Activated CD8-positive, alpha-beta memory T cell treated with anti-CD3 and anti-CD28 coated beads, Interleukin-2, amount 10 ng/mL, durations not matched to agents 7 days and 5 days (primary cell): ENCODE measurements at regions not wholly inside any gene's neighbourhood (a gene's known extent, or its start where the extent isn't known, plus 50 kb on each side); places are given as distances from the start of the nearest gene placed in this dataset.

Source experiments
- ATAC-seq: fragments of 150-1000 bp; cut with Tn5 transposase; one replicate; pipeline ENCODE4 v1.10.0; 2021; ENCODE audit warnings: moderate library complexity
- CTCF ChIA-PET: fragments of 350-600 bp; sonication (Branson Sonifier 250); formaldehyde crosslinking; loops from one replicate; lab custom pipeline; 2021; ENCODE audit warnings: antibody characterized with exemption; lab: Charles Lee
- DNase-seq: peaks from one replicate; pipeline ENCODE4 v3.0.0-alpha.2; 2020
- H3K27ac Mint-ChIP-seq: one replicate; pipeline ENCODE4 v1.8.0; 2021; ENCODE audit warnings: mild to moderate bottlenecking, mixed read lengths
- H3K27me3 Mint-ChIP-seq: one replicate; pipeline ENCODE4 v1.8.0; 2021; ENCODE audit warnings: mixed read lengths
- H3K36me3 Mint-ChIP-seq: one replicate; pipeline ENCODE4 v1.8.0; 2021; ENCODE audit warnings: mild to moderate bottlenecking, mixed read lengths
- H3K4me1 Mint-ChIP-seq: one replicate; pipeline ENCODE4 v1.8.0; 2021; ENCODE audit warnings: mixed read lengths
- H3K4me3 Mint-ChIP-seq: one replicate; pipeline ENCODE4 v1.8.0; 2021; ENCODE audit warnings: mild to moderate bottlenecking, moderate library complexity, mixed read lengths
- H3K9me3 Mint-ChIP-seq: one replicate; pipeline ENCODE4 v1.8.0; 2022; ENCODE audit warnings: low read depth, mixed read lengths

DNA sequence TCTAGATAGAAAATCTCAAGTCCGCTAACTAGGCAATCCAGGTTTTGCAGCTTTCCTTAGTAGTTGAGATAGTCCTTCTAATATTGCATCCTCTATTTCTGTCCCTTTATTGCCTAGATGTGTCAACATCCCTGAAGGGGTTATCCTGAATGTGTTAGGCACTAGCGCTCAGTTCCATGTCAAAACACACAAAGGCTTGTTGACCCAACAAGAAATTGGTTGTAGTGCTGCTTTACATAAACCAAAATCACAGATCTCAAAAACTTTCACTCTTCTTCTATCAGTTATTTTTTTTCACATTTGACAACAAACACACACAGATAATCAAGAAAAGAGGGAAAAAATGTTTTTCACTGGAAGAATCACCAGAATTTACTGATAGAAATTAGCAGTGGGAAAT lies 51.4 kb upstream of the SOX2 start:
- Mint-ChIP-seq H3K36me3 (no peaks in the 10 kb centered on the region), H3K4me3 (no peak overlapping the region), H3K4me1 (no peaks in the 10 kb centered on the region), H3K27me3 (no peaks in the 10 kb centered on the region), H3K9me3 (no peaks in the 10 kb centered on the region), H3K27ac (no peak overlapping the region)
- ATAC-seq (no peak), DNase-seq (no peak)
- CTCF ChIA-PET, result no interaction called here

DNA sequence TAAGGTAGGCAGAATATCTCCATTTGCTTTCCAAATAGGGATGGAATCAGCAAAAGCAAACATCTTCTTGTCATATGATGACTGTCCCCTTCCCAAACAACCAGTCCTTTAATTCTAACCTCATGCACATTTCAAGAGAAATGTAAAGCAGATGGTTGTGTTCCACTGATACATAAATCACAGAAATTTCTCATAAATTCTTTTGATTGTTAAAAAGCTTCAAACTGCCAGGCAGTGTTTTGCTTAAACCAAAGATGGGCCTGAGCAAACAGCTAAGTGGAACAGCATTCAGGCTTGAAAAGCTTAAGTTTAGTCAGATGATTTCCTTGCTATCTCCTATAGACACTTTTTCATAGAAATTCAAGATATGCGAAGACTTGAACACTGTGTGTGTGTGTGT lies 74.3 kb upstream of the SOX2 start:
- Mint-ChIP-seq H3K27ac (no peak overlapping the region), H3K4me1 (no peaks in the 10 kb centered on the region), H3K36me3 (no peaks in the 10 kb centered on the region), H3K9me3 (no peaks in the 10 kb centered on the region), H3K4me3 (no peak overlapping the region), H3K27me3 (no peaks in the 10 kb centered on the region)
- DNase-seq (no peak), ATAC-seq (no peak)
- CTCF ChIA-PET, result no interaction called here

GRCh38 chr3:181637056-181637455 lies 74.7 kb upstream of the SOX2 start:
- Mint-ChIP-seq H3K4me1 (no peaks in the 10 kb centered on the region), H3K4me3 (no peak overlapping the region), H3K27me3 (no peaks in the 10 kb centered on the region), H3K9me3 (no peaks in the 10 kb centered on the region), H3K27ac (no peak overlapping the region), H3K36me3 (no peaks in the 10 kb centered on the region)
- no peak for ATAC-seq
- DNase-seq, result no peak
- CTCF ChIA-PET, result no interaction called here

DNA sequence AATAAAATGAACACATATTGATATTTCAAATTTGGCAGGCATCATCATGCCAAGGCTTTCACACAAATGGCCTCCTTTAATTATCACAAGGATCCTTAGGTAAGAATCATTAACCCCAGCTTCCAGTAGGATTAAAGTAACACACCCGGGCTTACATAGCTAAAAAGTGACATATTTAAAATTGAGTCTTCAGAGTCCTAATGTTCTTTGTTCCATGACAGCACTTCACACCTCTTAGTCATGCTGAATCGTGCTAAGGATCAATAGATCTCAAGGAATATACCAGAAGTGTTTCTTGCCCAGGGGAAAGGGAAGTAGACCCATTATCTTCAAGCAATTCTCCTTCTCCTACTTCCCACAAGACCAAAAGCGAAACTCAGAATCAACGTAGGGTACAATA lies 76.6 kb upstream of the SOX2 start:
- no peak overlapping the region for H3K4me3 Mint-ChIP-seq
- no peak overlapping the region for H3K27ac Mint-ChIP-seq
- H3K4me1 Mint-ChIP-seq, result no peaks in the 10 kb centered on the region
- CTCF ChIA-PET, result no interaction called here
- ATAC-seq (no peak), DNase-seq (no peak)
- H3K36me3 Mint-ChIP-seq, result no peaks in the 10 kb centered on the region
- no peaks in the 10 kb centered on the region for H3K9me3 Mint-ChIP-seq
- no peaks in the 10 kb centered on the region for H3K27me3 Mint-ChIP-seq

GRCh38 chr3:181633556-181633955 lies 78.2 kb upstream of the SOX2 start:
- H3K27me3 Mint-ChIP-seq, result no peaks in the 10 kb centered on the region
- peaks cover 4% of the 10 kb centered on the region for H3K9me3 Mint-ChIP-seq
- H3K27ac Mint-ChIP-seq, result no peak overlapping the region
- H3K36me3 Mint-ChIP-seq, result no peaks in the 10 kb centered on the region
- CTCF ChIA-PET, result no interaction called here
- DNase-seq (no peak), ATAC-seq (no peak)
- H3K4me3 Mint-ChIP-seq, result no peak overlapping the region
- no peaks in the 10 kb centered on the region for H3K4me1 Mint-ChIP-seq

- no peak overlapping the region for H3K4me3 Mint-ChIP-seq
- CTCF ChIA-PET, result no interaction called here
- DNase-seq (no peak), ATAC-seq (no peak)
- H3K27ac Mint-ChIP-seq, result no peak overlapping the region
- H3K27me3 Mint-ChIP-seq, result no peaks in the 10 kb centered on the region
- no peaks in the 10 kb centered on the region for H3K4me1 Mint-ChIP-seq
- H3K9me3 Mint-ChIP-seq, result peaks cover 4% of the 10 kb centered on the region
- H3K36me3 Mint-ChIP-seq, result no peaks in the 10 kb centered on the region
Measured at GRCh38 chr3:181631901-181632300, 79.8 kb upstream of the SOX2 start.

DNA sequence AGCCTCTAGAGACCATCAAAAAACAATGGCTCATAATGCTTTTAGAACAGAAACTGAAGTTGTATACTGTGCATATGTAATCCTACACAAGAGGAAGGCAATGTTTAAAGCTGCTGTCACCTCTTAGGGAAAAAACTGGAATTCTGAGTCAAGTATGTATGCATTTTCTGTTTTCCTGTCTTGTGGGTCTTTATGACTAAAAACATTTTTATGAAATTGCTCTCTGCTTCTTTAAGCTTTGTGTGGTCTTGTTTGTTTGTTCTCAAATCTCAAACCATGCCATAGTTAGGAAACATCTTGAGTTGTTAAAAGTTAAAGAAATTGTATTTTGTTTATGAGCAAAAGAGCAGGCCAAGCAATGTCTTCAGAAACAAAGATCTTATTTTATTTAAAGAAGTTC lies 80.9 kb upstream of the SOX2 start:
- CTCF ChIA-PET, result no interaction called here
- H3K4me1 Mint-ChIP-seq, result no peaks in the 10 kb centered on the region
- DNase-seq (no peak), ATAC-seq (no peak)
- no peaks in the 10 kb centered on the region for H3K27me3 Mint-ChIP-seq
- H3K9me3 Mint-ChIP-seq, result peaks cover 4% of the 10 kb centered on the region
- H3K4me3 Mint-ChIP-seq, result no peak overlapping the region
- no peak overlapping the region for H3K27ac Mint-ChIP-seq
- no peaks in the 10 kb centered on the region for H3K36me3 Mint-ChIP-seq

DNA sequence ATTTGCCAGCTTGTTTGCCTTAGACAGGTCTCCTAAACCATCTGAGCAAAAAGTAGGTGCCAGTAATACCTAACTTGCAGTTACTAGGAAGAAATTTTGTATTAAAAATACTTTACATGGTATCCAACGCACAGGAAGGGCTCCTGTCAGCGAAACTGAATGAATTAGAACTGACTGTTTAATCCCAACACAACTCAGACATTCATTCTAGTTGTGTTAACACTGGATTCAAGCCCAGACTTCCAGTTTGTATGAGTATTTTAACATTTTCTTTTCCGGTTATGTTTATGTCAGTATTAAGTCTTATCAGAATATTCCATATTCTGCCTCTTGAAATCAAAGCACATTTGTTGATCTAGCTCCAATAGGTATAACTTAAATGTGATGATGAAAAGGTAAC lies 82.0 kb upstream of the SOX2 start:
- H3K4me1 Mint-ChIP-seq, result no peaks in the 10 kb centered on the region
- DNase-seq (no peak), ATAC-seq (no peak)
- peaks cover 4% of the 10 kb centered on the region for H3K9me3 Mint-ChIP-seq
- no peak overlapping the region for H3K4me3 Mint-ChIP-seq
- no peaks in the 10 kb centered on the region for H3K36me3 Mint-ChIP-seq
- H3K27me3 Mint-ChIP-seq, result no peaks in the 10 kb centered on the region
- H3K27ac Mint-ChIP-seq, result no peak overlapping the region
- CTCF ChIA-PET, result no interaction called here

DNA sequence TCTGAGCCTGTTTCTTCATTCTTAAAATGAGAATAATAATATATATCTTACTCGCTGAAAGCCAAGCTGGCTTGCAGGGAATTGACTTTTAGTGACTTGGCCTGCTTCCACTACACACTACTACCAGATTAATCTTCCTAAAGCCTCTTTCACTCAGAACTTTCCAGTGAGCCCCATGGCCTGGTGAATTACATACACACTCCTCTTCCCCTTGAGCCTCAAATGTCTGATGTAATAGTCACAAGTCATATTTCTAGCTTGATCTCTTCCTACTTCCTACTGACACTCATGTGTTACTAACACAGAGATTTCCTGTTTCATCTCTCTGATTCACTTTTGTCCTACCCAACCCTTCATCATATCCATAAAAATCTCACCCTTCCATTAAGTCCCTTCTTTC lies 82.7 kb upstream of the SOX2 start:
- DNase-seq (no peak), ATAC-seq (no peak)
- CTCF ChIA-PET, result no interaction called here
- no peaks in the 10 kb centered on the region for H3K27me3 Mint-ChIP-seq
- H3K36me3 Mint-ChIP-seq, result no peaks in the 10 kb centered on the region
- no peaks in the 10 kb centered on the region for H3K4me1 Mint-ChIP-seq
- peaks cover 4% of the 10 kb centered on the region for H3K9me3 Mint-ChIP-seq
- H3K27ac Mint-ChIP-seq, result no peak overlapping the region
- H3K4me3 Mint-ChIP-seq, result no peak overlapping the region

GRCh38 chr3:181628384-181628783 lies 83.3 kb upstream of the SOX2 start:
- no peak overlapping the region for H3K27ac Mint-ChIP-seq
- H3K36me3 Mint-ChIP-seq, result no peaks in the 10 kb centered on the region
- ATAC-seq, result no peak
- DNase-seq, result no peak
- no peak overlapping the region for H3K4me3 Mint-ChIP-seq
- H3K4me1 Mint-ChIP-seq, result no peaks in the 10 kb centered on the region
- CTCF ChIA-PET, result interaction anchor here (0.8 kb wide), 1 partner anchor 10 kb away, joined by 3 read pairs; no protein-coding TSS in a partner anchor
- no peaks in the 10 kb centered on the region for H3K27me3 Mint-ChIP-seq
- H3K9me3 Mint-ChIP-seq, result peaks cover 4% of the 10 kb centered on the region

DNA sequence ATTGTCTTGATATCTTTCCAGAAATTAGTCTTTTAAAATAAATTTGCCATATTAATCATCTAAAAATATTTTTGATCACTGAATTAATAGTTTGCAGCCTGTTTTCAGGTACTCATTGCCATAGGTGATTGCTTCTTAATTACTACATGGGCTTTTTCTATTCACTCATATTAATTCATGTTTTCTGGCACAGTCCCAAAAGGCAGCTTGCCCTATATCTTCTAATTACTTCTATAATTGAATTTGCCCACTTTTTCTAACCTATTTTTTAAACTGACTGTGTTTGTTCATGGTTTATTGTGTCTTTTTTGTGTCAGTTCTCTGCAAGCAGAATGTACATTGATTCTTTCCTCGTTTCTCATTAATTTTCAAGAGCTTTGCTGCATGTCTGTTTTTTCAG lies 85.7 kb upstream of the SOX2 start:
- H3K27me3 Mint-ChIP-seq, result no peaks in the 10 kb centered on the region
- CTCF ChIA-PET, result no interaction called here
- H3K9me3 Mint-ChIP-seq, result peaks cover 4% of the 10 kb centered on the region
- no peak for ATAC-seq
- H3K27ac Mint-ChIP-seq, result no peak overlapping the region
- H3K4me1 Mint-ChIP-seq, result no peaks in the 10 kb centered on the region
- no peak for DNase-seq
- no peak overlapping the region for H3K4me3 Mint-ChIP-seq
- H3K36me3 Mint-ChIP-seq, result no peaks in the 10 kb centered on the region

DNA sequence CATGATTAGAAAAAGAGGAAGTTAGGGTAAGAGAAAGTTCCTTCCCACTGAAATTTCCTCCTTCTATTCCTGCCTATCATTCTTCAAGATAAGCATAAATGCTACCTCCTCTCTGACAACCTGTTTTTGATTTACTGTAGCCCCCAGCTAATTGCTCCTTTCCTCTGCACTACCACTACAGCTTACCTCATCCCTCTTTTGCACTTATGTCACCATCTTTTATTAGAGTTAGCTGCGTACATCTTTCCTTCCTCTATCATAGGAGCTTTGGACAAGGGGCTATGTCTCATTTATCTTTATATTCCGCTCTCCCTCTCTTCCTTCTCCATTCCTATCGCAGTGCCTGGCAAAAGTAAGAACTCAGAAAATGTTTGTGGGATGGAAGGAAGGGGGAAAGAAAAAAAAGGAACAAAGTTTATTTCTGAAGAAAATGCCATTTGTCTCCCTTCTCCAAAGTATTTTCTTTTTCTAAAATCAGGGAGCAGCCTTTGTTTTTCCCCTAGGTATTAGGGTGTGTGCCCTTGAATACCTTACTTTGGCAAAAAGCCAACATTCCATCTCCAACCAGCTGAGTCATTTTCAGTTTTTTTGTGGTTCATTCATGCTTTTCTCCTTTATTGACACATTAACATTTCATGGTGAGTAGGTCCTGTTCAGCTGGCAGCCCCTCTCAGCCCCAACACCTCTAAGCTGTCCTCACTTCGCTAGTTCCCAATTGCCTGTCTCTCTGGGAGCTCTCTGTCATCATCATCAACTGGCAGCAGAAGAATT lies 87.6 kb upstream of the SOX2 start:
- ATAC-seq (no peak), DNase-seq (no peak)
- Mint-ChIP-seq H3K9me3 (peaks cover 2% of the 10 kb centered on the region), H3K4me1 (no peaks in the 10 kb centered on the region), H3K36me3 (no peaks in the 10 kb centered on the region), H3K27ac (no peak overlapping the region), H3K4me3 (no peak overlapping the region), H3K27me3 (no peaks in the 10 kb centered on the region)
- CTCF ChIA-PET, result no interaction called here

DNA sequence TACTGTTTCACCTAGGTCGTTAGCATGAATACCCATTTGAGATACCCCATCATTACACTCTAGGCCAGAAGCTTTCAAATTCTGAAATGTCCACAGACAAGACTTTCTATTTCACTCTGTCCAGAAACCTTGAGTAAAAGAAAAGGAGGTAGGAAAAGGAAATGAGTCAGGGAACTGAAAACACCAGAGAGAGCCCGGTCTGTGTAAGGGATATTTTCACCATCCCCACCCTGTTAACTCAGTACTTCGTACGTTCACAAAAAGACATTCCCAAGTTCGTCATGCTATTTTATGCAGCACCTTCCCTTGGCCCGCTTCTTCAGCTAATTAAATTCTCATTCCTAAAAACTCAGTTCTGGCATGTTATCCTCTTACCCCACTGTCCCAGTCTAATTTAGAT lies 89.4 kb upstream of the SOX2 start:
- H3K4me3 Mint-ChIP-seq, result no peak overlapping the region
- CTCF ChIA-PET, result no interaction called here

DNA sequence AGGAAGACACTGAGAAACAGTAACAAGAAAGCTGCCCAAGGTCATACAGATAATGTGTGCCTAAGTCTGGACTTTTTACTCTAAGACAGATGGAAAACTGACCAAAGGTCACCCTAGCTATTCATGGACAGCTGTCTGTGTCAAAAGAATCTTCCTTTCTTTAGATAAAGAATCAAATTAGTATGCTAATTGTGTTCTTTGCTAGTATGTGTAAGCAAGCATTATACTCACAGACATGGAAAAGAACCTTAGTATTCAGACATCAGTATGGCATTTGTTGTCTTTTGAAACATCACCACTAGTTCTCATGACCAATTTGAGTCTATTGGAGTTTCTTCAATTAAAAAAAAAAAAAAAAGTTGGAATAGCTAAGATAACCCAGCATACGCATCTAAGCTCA lies 91.8 kb upstream of the SOX2 start:
- no peaks in the 10 kb centered on the region for H3K4me1 Mint-ChIP-seq
- CTCF ChIA-PET, result no interaction called here
- H3K4me3 Mint-ChIP-seq, result no peak overlapping the region
- ATAC-seq (no peak), DNase-seq (no peak)
- no peaks in the 10 kb centered on the region for H3K36me3 Mint-ChIP-seq
- no peaks in the 10 kb centered on the region for H3K9me3 Mint-ChIP-seq
- no peaks in the 10 kb centered on the region for H3K27me3 Mint-ChIP-seq
- H3K27ac Mint-ChIP-seq, result no peak overlapping the region

More for the DNA sequence above, 89.4 kb upstream of the SOX2 start:
- no peaks in the 10 kb centered on the region for H3K4me1 Mint-ChIP-seq
- no peaks in the 10 kb centered on the region for H3K36me3 Mint-ChIP-seq
- DNase-seq (no peak), ATAC-seq (no peak)
- H3K27me3 Mint-ChIP-seq, result no peaks in the 10 kb centered on the region
- H3K27ac Mint-ChIP-seq, result no peak overlapping the region
- no peaks in the 10 kb centered on the region for H3K9me3 Mint-ChIP-seq
